HG03565 (cell line): ENCODE measurements at regions not wholly inside any gene's neighbourhood (a gene's known extent, or its start where the extent isn't known, plus 50 kb on each side); places are given as distances from the start of the nearest gene placed in this dataset.
"Not testable (repeated sequence)": the region's sequence is repeated elsewhere in the genome, so short reads cannot be mapped to it uniquely, and the experiment has no call there.

Source experiments
- ATAC-seq: cut with Tn5 transposase; IDR thresholded peaks from one replicate; pipeline ENCODE4 v1.9.1; 2021; ENCODE audit warnings: mild to moderate bottlenecking, moderate library complexity; ENCODE audit not compliant: unreplicated experiment

- ATAC-seq = no peak
Observed at GRCh38 chr16:8084302-8084701, 506.0 kb downstream of the TMEM114 start.

- ATAC-seq = no peak
Observed at GRCh38 chr16:8083560-8083959, 506.8 kb downstream of the TMEM114 start.

- no peak for ATAC-seq
Observed at GRCh38 chr16:8080817-8081216, 509.5 kb downstream of the TMEM114 start.

- ATAC-seq = no peak
Observed at GRCh38 chr16:8075271-8075670, 515.0 kb downstream of the TMEM114 start.

- no peak for ATAC-seq
Observed at GRCh38 chr16:8070506-8070905, 519.8 kb downstream of the TMEM114 start.

- not testable (repeated sequence) for ATAC-seq
Observed at GRCh38 chr16:8068225-8068624, 522.1 kb downstream of the TMEM114 start.

GRCh38 chr16:8063159-8063558, 527.2 kb downstream of the TMEM114 start:
- ATAC-seq = no peak

- no peak for ATAC-seq
Observed at GRCh38 chr16:8062677-8063076, 527.6 kb downstream of the TMEM114 start.

- no peak for ATAC-seq
Observed at GRCh38 chr16:8055761-8056160, 534.5 kb downstream of the TMEM114 start.

- ATAC-seq = no peak
Observed at GRCh38 chr16:8053437-8053836, 536.9 kb downstream of the TMEM114 start.

- ATAC-seq = no peak
Observed at GRCh38 chr16:8048433-8048832, 541.9 kb downstream of the TMEM114 start.

- no peak for ATAC-seq
Observed at GRCh38 chr16:8047736-8048135, 542.6 kb downstream of the TMEM114 start.

- ATAC-seq = no peak
Observed at GRCh38 chr16:8044796-8045195, 545.5 kb downstream of the TMEM114 start.

GRCh38 chr16:8032406-8032805, 557.9 kb downstream of the TMEM114 start:
- no peak for ATAC-seq

- not testable (repeated sequence) for ATAC-seq
Observed at GRCh38 chr16:8030004-8030403, 560.3 kb downstream of the TMEM114 start.

GRCh38 chr16:8026450-8026849, 563.9 kb downstream of the TMEM114 start:
- ATAC-seq = no peak

- ATAC-seq = no peak
Observed at GRCh38 chr16:8023326-8023725, 567.0 kb downstream of the TMEM114 start.

GRCh38 chr16:8005096-8005860, 585.0 kb downstream of the TMEM114 start:
- no peak for ATAC-seq

- no peak for ATAC-seq
Observed at GRCh38 chr16:7998789-7999453, 591.4 kb downstream of the TMEM114 start.

GRCh38 chr16:7997966-7998365, 592.3 kb downstream of the TMEM114 start:
- ATAC-seq = no peak

- no peak for ATAC-seq
Observed at GRCh38 chr16:7992616-7993015, 597.7 kb downstream of the TMEM114 start.

GRCh38 chr16:7990626-7991260, 599.6 kb downstream of the TMEM114 start:
- no peak for ATAC-seq
